Activated CD4-positive, alpha-beta T cell treated with anti-CD3 and anti-CD28 coated beads, Interleukin-2, amount 50 U/mL, for 1 hour (primary cell): ENCODE measurements at regions not wholly inside any gene's neighbourhood (a gene's known extent, or its start where the extent isn't known, plus 50 kb on each side); places are given as distances from the start of the nearest gene placed in this dataset.
"Not testable (repeated sequence)": the region's sequence is repeated elsewhere in the genome, so short reads cannot be mapped to it uniquely, and the experiment has no call there.

ENCODE experiments used
- DNase-seq: peaks from one replicate; pipeline ENCODE4 v3.0.0-alpha.2; 2020

DNA sequence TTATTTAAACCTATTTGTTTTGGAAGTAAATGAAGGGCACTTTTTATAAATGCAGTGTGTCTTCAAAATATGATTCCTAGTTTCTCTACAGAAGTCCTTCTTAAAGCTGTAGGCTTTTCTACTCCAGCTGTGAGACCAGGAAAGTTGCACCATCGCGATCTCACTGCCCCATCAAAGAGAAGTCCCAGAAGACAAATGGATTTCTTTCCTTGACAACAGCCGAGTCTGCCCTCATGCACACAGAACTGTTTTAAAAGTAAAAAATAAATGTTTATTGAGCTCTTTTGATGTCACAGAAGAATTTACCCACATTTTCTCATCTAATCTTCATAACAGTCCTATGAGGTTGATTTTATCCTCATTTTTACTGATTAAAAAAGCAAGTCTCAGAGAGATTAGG lies 324.4 kb upstream of the NT5E start:
- DNase-seq, result no peak

DNA sequence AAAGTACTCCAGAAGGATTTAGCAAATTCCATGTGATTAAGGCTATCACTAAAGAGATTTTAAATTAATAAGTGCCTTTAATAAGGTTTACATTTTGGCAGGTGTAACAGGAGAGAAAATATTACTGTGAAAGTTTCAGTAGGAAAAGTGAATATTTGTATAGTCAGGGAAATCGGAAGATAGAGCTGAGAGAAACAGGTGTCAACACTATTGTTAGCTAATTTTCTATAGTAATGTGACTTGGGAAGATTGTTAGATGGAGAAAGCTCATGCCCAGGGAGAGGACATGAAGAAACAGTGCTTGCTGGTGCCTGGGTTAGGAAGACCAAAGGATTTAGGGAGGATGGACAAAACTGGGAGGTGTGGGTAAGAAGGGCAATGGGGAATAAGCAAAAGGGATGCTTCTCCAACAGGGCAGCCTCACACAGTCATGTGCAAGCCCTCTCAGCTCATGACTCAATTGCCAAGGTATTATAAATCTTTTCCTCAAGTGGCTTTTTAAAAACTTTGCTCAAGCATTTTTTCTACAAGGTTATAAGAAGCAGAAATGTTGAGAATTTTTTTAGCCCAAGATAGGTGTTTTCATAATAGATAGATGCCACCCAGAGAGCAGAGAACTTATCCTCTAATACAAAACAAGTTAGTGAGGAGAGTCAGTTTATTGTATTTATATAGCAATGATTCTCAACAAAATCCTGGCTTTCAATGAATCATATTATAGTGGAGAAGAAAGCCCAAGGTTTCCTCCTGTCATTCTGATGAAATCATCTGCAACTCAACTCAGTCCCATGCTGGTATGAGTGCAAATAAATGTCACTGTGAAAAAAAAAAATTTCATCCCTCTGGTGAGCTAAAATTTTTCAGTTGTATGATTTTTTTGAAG lies 325.2 kb upstream of the NT5E start:
- DNase-seq, result no peak

DNA sequence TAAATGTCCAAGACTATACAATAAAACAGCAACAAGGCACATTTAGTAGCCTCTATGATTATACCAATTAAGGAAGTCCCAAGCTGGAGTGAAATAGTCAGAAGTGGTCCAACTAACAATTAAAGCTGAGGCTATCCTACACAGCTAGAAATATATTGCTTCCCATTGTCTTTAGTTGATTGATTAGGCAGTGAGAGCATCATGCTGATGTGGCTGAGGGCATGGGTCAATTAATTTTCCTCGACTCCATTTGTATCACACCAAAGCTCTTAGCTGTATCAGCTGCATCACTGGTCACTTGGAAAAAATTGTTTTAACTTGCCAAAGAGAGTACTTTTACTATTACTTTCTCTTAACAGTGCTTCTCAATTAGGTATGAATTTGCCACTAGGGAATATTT lies 328.7 kb upstream of the NT5E start:
- no peak for DNase-seq

DNA sequence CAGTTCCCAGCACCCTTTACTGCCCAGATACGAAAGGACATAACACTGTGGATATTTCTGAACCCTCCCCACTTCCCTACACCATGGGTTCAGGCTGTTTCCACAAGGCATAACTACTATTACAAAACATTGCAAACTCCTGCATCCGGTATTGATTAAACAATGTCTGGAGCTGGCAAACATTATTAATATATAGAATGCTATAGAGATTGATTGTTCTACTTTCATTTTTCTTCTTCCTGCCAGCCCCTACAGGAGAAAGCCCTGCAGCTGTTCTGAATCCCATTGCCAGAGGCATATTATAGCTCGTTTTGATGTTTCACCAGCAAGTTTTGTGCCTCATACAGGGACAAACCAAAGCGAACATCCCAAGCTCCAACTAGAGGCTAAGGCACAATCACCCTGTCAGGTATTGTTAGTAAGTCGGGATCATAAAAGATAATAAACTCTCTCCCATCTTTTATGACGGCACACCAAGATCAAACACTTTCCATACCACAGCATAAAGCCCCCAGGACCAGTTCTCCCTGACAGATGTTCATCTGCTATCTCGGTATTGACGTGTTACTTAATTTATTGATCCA lies 331.1 kb upstream of the NT5E start:
- DNase-seq, result no peak

GRCh38 chr6:85118233-85118632 lies 331.6 kb upstream of the NT5E start:
- DNase-seq, result no peak

GRCh38 chr6:85116475-85116874 lies 333.4 kb upstream of the NT5E start:
- DNase-seq, result no peak

GRCh38 chr6:85115876-85116275 lies 334.0 kb upstream of the NT5E start:
- no peak for DNase-seq

DNA sequence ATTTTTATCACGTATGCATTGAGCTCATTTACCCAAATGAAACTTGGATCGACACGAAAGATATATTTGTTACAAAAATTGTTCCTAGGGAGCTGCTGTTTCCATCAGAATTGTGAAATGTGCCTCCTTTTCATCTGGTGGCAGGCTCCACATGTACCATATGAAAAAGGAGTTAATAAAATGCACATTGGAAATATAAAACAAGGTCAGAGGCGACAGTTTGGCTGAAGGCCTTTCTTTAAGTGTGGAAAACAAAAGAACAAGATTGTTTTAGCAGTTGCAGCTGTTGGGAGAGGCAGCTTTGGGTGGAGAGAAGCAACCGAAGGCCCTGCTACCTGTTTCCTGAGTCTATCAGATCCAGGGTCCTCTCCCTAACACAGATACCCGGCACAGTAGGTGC lies 334.5 kb upstream of the NT5E start:
- DNase-seq, result no peak

GRCh38 chr6:85114581-85114935 lies 335.3 kb upstream of the NT5E start:
- no peak for DNase-seq

DNA sequence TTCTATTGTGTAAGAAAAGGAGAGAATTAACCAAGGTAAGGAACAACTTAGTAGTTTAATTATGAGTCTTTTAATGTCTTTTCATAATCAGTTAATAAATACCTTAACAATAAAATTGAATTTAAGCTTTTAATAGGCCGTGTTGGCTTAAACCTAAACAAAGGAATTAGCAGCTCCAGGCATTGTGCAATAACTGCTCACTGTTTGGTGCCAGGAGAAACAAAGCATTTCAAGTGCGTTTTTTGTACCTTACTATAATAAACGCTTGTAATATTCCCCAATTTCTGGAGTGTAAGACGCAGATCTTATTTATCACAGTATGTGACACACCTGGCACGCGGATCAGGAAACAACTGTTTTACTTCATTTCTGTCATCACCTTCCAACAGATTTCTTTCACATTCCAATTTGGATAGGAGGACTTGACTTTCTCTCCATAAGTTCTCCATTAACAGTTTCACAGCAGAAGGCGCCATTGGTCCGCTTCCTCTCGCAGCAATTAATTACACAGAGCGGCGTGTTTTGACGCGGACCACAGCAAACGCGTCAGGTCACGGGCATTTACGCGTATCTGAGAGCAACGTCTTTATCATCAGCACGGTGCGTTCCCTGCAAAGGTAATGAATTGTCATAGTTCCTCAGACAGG lies 335.8 kb upstream of the NT5E start:
- DNase-seq, result no peak

- DNase-seq, result no peak
Measured at GRCh38 chr6:85112540-85112939, 337.3 kb upstream of the NT5E start.

- no peak for DNase-seq
Measured at GRCh38 chr6:85111481-85112011, 338.3 kb upstream of the NT5E start.

- DNase-seq, result no peak
Measured at GRCh38 chr6:85110943-85111342, 338.9 kb upstream of the NT5E start.

DNA sequence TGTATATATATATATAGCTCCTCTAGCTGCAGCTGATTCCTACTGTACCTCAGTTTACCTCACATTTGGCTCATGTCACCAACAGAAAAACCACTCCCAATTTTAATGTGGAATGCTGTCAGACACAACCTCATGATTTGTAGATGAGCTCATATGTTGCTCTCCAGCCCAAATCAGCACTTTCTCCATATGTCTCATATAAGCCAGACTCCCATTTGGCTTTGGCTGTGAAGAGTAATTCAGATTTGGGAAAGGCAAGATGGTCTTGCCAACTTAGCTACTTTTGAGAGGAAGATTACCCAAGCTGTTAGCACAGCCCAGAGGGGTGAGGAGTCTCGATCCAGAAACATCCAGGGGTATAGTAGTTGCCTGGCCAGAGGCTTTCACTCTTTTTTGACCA lies 342.2 kb upstream of the NT5E start:
- DNase-seq, result no peak

DNA sequence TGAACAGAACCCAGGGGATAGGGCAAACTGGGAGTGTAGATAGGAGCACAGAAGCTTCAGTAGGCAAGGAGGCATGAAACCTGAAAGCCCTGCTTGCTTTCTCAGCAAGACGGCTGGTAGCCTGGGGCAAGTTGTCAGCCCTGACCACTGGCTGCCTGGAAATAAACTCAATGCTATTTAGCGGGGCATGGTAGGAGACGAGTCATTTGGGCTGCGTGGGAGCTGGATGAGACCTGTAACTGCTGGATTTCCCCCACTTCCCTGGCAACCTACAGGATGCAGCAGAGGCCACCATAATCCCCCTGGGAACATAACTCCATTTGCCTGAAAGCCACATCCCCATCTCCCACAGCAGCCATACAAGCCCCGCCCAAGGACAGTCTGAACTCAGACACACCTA lies 332.6 kb upstream of the TBX18 start:
- DNase-seq, result no peak

GRCh38 chr6:85092226-85092625 lies 327.8 kb upstream of the TBX18 start:
- no peak for DNase-seq

- no peak for DNase-seq
Measured at GRCh38 chr6:85089255-85089654, 324.9 kb upstream of the TBX18 start.

GRCh38 chr6:85085875-85086274 lies 321.5 kb upstream of the TBX18 start:
- DNase-seq, result no peak

DNA sequence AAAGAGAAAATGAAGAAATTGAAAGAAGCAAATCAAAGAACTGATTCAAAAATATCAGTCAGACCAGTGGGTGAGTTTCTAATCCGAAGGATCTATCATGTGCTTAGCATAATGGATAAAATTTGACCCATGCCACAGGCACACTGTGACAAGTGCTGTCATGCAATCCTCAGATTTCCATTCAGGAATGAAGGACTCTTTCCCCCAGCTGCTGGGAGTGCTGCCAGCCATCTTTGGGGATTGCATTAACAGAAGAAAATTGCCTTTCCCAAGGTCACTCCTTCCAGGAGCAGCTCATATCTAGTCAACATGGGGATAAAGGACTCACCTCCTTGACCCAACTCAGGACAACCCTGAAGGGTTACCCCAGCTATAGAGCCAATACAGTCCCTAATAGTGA lies 316.7 kb upstream of the TBX18 start:
- DNase-seq, result no peak

- DNase-seq, result no peak
Measured at GRCh38 chr6:85079761-85080160, 315.4 kb upstream of the TBX18 start.

DNA sequence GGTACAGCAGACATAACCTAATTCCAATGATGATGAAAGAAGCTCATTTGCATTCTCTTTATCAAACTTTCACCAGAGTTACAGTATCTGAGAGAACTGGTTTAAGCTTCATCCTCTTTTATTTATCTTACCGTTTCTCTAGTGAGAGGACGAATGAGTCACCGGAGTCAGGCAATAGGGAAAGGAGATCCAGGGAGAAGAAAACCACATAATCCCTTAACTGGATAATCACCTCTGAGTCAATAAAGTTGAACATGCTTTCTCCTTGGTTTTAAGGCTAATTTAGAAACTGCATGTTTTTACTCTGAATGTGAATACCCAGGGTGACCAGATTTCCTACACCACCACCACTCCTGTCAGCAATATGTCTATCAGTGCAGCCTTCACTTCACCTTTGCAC lies 313.7 kb upstream of the TBX18 start:
- DNase-seq, result no peak

- DNase-seq, result no peak
Measured at GRCh38 chr6:85077098-85077497, 312.7 kb upstream of the TBX18 start.

DNA sequence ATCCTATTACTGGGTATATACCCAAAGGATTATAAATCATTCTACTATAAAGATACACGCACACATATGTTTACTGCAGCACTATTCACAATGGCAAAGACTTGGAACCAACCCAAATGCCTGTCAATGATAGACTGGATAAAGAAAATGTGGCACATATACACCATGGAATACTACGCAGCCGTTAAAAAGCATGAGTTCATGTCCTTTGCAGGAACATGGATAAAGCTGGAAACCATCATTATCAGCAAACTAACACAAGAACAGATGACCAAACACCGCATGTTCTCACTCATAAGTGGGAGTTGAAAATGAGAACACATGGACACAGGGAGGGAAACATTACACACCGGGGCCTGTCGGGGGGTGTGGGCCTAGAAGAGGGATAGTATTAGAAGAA lies 307.4 kb upstream of the TBX18 start:
- DNase-seq, result not testable (repeated sequence)

DNA sequence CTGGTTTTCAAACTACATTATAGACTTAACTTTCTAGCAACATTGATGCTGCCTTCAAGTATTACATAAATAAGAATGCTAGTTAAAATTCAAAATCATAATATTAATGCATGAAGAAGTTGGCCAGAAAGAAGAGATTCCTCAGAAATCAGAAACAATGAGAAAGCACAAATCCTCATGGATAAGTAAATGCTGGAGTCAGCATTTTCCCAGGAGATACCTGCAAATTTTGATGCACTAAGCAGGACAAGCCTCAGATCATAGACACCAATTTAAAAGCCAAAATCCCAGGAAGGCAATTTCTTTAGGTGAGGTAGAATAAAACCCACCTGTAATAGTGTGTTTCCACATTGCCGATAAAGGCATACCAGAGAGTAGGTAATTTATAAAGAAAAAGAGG lies 305.2 kb upstream of the TBX18 start:
- DNase-seq, result no peak
